HG03565 (cell line): ENCODE measurements at regions not wholly inside any gene's neighbourhood (a gene's known extent, or its start where the extent isn't known, plus 50 kb on each side); places are given as distances from the start of the nearest gene placed in this dataset.

Experiments used
- ATAC-seq: cut with Tn5 transposase; IDR thresholded peaks from one replicate; pipeline ENCODE4 v1.9.1; 2021; ENCODE audit warnings: mild to moderate bottlenecking, moderate library complexity; ENCODE audit not compliant: unreplicated experiment

DNA sequence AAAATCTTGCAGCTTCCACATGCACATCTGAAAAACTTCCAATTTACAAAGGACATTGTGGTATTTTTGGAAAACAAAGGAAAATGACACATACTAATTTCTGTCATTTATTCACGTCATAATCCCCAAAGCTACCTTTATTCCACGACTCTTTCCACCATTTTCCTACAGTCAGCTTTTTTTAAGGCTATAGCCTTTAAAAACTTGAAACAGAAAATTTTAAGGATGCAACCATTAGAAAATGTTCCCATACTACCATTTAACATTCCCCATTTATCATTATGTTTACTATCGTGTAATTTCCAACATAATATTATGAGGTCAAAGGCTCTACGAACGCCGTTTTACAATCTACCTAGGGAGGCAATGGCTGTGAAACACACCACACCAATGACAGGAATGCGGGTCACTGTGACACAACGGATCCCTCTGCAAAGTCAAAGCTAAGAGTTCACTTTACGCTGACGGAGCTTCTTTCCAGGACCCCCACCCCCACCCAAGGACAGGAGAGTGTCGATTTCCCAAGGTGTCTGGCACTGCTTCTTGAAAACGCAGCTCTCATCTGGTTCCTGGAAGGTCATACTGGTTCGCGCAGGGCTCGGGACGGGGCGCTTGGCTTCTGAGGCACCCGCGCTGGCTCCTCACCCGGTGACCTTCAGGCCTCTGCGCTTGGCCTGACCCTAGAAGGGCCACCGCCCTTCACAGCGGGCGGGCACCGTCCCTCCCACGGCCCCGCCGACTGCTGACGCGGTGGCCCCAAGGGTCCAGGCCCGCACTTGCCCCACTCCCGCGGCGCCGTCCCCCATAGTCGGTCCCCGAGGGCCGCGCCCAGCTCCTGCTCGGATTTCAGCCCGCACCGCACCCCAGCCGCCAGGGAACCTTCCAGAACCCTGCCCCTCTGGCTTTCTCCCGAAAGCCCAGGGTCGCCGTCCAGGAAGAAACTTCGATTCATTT lies 50.5 kb upstream of the ATF3 start:
- ATAC-seq = peak; percentile 17

- peak; percentile 92 for ATAC-seq
Observed at GRCh38 chr1:212558693-212559480, 49.7 kb upstream of the ATF3 start.
